ENCODE measurements at regions not wholly inside any gene's neighbourhood (a gene's known extent, or its start where the extent isn't known, plus 50 kb on each side); places are given as distances from the start of the nearest gene placed in this dataset.

- no peak for TF ChIP-seq EZH2phosphoT487 (IDR thresholded peaks at IDR 0.05; ENCODE audit: borderline replicate concordance, low read length)
- TF ChIP-seq CTCF (conservative IDR thresholded peaks at IDR 0.05; ENCODE audit: low read depth, low read length) = no peak
Measured at GRCh38 chr5:57032151-57032551, 80.2 kb upstream of the MIER3 start.
